GM12874 (cell line): ENCODE measurements at regions not wholly inside any gene's neighbourhood (a gene's known extent, or its start where the extent isn't known, plus 50 kb on each side); places are given as distances from the start of the nearest gene placed in this dataset.

Source experiments
- TF ChIP-seq, protein P1 (sequence below): IDR thresholded peaks from 2 replicates; pipeline ENCODE4 v1.5.1; 2011; ENCODE audit warnings: low read depth, mild to moderate bottlenecking, control low read depth, low read length, moderate library complexity; ENCODE audit not compliant: insufficient read depth

DNA sequence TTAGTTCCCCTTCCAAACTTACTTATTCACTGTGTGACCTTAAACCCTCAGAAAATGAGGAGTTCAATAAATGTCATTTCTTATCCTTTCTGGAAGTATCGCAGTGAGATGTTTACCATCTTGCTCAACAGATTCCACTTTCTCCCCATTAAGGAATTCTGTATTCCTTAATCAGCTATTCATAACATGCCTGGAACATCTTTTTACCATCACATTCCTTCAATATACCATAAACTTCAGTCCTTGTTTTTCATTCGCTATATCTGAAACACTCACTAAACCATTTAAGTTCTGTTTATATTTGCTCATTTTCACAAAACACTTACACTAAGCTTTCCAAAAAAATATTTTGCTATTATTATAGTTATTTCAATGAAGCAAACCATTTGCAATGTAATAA, 1158.6 kb downstream of the CDH12 start:
- TF ChIP-seq, protein P1, sequence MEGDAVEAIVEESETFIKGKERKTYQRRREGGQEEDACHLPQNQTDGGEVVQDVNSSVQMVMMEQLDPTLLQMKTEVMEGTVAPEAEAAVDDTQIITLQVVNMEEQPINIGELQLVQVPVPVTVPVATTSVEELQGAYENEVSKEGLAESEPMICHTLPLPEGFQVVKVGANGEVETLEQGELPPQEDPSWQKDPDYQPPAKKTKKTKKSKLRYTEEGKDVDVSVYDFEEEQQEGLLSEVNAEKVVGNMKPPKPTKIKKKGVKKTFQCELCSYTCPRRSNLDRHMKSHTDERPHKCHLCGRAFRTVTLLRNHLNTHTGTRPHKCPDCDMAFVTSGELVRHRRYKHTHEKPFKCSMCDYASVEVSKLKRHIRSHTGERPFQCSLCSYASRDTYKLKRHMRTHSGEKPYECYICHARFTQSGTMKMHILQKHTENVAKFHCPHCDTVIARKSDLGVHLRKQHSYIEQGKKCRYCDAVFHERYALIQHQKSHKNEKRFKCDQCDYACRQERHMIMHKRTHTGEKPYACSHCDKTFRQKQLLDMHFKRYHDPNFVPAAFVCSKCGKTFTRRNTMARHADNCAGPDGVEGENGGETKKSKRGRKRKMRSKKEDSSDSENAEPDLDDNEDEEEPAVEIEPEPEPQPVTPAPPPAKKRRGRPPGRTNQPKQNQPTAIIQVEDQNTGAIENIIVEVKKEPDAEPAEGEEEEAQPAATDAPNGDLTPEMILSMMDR: no peak

DNA sequence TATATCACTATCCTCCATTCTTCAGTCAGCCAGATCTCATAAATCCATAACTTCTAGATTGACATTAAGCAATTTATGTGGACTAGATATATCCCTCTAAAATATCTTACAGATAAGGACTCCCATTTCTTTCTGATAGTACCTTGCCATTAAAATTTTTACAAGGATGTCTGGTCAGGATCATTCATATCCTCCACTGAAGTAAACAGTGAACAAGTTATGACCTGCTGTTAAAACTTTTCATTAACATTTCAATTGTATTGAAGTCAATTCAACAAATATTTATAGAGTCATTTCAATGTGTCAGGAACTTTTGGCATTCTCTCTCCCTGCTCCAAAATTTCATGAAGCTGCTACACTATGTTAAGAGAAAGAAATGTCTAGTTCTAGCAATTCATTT, 1159.6 kb downstream of the CDH12 start:
- TF ChIP-seq, protein P1: no peak

DNA sequence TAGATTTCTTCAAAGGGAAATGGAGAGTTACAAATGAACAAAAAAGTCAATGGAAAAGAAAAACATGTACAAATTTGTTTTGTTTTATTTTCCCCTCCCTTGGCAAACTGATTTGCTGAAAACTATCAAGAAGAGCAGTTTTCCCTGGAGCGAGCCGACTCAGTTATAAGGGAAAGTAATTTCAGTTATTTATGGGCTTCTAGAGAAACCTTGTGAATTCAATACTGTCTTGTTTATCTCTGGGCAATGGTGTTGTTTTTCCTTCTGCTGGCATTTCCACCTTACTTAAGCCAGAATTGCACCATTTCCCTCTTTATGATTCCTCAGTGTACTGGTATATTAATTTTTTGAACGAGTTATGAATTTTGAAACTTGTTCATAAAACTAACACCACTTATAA, 1163.6 kb downstream of the CDH12 start:
- TF ChIP-seq, protein P1: no peak

DNA sequence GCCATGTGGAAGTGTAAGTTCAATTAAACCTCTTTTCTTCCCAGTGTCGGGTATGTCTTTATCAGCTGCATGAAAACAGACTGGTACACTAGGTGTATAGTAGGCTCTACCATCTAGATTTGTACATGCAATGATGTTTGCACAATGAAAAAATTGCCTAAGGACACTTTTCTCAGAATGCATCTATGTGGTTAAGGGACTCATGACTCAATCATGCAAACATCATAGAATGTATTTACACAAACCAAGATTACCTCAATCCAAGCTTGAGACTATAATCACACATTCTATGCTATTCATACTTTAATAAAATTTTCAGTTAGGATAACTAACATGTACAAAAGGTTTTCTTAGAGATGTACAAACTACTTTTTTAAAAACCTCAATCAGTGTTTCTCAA, 1164.5 kb downstream of the CDH12 start:
- TF ChIP-seq, protein P1: no peak

DNA sequence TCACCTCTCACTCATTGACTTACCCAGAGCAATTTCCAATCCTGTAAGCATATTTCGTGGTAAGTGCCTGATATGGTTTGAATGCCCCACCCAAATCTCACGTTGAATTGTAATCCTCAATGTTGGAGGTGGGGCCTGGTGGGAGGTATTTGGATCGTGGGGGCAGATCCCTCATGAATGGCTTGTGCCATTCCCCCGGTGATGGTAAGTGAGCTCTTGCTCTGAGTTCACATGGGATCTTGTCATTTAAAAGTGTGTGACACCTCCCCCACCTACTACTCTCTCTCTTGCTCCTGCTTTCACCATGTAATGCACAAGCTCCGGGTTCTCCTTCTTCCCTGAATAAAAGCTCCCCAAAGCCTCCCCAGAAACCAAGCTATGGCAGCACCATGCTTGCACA, 1165.5 kb downstream of the CDH12 start:
- TF ChIP-seq, protein P1: no peak

DNA sequence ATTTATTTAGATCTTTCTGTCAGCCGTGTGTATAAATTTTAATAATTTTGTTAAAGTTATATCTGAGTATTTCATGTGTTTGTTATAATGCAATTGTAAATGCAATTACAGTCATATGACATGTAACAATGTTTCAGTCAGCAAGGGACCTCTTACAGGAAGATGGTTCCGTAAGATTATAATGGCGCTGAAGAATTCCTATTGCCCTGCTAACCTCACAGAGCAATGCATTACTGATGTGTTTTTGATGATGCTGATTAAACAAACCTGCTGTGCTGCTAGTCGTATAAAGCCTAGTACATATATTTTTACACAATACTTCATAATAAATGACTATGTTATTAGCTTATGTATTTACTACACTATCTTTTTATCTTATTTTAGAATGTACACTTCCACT, 1166.4 kb downstream of the CDH12 start:
- TF ChIP-seq, protein P1: no peak

DNA sequence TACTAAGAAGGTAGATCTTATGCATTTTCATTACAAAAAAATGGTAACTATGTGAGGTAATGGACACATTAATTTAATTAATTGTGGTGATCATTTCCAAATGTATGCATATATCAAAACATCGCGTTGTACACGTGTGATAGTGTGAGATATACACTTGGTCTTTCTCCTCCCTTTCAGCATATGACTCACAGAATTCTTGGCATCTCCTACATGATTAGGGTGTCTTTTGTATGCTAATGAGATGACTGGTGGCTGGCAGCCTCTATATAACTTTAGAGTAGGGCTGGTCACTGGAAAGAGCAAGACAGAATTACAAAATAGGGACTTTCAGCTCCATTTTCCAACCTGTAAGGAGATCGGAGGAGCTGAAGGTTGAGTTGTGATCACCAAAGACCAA, 1167.6 kb downstream of the CDH12 start:
- TF ChIP-seq, protein P1: no peak

DNA sequence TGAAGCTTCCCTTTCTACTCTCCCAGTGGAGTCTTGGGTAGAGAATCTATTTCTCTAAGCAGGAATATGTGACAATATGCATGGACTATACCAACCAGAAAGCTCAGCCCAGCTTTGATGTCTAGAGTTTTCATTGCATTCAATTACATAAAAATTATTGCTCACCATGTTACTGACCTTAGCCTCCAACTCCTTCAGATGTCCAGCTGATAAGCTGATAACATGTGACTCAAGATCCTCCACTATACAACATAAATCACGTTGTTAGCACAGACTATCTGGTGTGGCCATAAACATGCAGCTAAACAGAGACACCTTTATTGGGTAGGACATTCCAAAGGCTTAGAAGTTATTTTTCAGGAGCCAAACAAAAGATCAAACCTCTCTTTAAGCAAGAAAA, 1168.2 kb downstream of the CDH12 start:
- TF ChIP-seq, protein P1: no peak
